Activated T-cell treated with anti-CD3 and anti-CD28 coated beads, Interleukin-2, amount 50 U/mL, for 24 hours (primary cell): ENCODE measurements at regions not wholly inside any gene's neighbourhood (a gene's known extent, or its start where the extent isn't known, plus 50 kb on each side); places are given as distances from the start of the nearest gene placed in this dataset.

Experiments used
- DNase-seq: peaks from one replicate; pipeline ENCODE4 v3.0.0-alpha.2; 2020
- H3K27ac Mint-ChIP-seq: 2 replicates; pipeline ENCODE4 v1.8.0; 2020; ENCODE audit warnings: mild to moderate bottlenecking, mixed read lengths
- H3K27me3 Mint-ChIP-seq: 2 replicates; pipeline ENCODE4 v1.8.0; 2020; ENCODE audit warnings: mixed read lengths
- H3K36me3 Mint-ChIP-seq: 2 replicates; pipeline ENCODE4 v1.8.0; 2020; ENCODE audit warnings: low read depth, mixed read lengths
- H3K4me1 Mint-ChIP-seq: 2 replicates; pipeline ENCODE4 v1.8.0; 2020; ENCODE audit warnings: low read depth, mixed read lengths
- H3K4me3 Mint-ChIP-seq: 2 replicates; pipeline ENCODE4 v1.8.0; 2020; ENCODE audit warnings: mild to moderate bottlenecking, moderate library complexity, mixed read lengths
- H3K9me3 Mint-ChIP-seq: 2 replicates; pipeline ENCODE4 v1.8.0; 2020; ENCODE audit warnings: mixed read lengths

DNA sequence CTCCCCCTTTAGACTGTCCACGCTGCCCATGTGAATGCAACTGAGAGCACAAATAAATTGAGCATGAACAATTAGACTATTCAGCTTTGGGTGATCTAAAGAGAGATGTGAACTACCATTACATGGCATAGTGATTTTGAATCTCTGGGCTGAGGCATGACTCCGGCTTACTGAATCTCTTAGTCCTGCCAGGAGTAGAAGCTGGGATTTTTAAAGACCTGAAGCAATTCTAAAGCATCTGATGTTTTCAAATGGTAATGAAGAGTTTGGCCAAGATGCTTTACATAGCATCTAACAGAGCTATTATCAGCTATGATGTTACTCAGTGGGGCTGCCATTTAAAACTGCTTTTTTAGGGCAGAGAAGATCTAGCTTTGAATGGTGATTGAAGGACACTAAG lies 1059.1 kb downstream of the SORCS3 start:
- H3K36me3 Mint-ChIP-seq, result no peaks in the 10 kb centered on the region
- DNase-seq, result no peak
- H3K9me3 Mint-ChIP-seq, result no peaks in the 10 kb centered on the region
- H3K4me1 Mint-ChIP-seq, result no peaks in the 10 kb centered on the region
- no peak overlapping the region for H3K4me3 Mint-ChIP-seq
- H3K27ac Mint-ChIP-seq, result no peak overlapping the region
- no peaks in the 10 kb centered on the region for H3K27me3 Mint-ChIP-seq

DNA sequence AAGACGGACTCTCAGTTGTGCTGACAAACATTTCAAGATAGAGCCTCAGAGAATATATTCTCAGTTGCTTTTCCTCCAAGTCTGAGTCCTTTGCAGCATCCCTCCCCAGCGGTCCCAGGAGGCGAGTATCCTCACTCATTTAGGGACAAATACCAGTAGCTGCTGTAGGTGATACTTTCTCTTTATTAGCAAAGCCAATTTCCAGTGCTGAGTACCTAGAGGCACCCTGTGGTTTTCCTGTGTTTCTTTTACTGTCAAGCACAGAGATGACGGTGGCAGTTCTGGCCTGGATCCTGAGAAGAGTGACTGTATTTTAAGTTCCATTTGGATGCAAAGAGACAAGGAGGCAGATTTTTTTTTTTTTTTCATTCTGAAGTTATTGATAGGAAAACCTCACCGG lies 1058.4 kb downstream of the SORCS3 start:
- no peaks in the 10 kb centered on the region for H3K4me1 Mint-ChIP-seq
- DNase-seq, result no peak
- H3K4me3 Mint-ChIP-seq, result no peak overlapping the region
- no peaks in the 10 kb centered on the region for H3K27me3 Mint-ChIP-seq
- H3K36me3 Mint-ChIP-seq, result no peaks in the 10 kb centered on the region
- no peaks in the 10 kb centered on the region for H3K9me3 Mint-ChIP-seq
- no peak overlapping the region for H3K27ac Mint-ChIP-seq

DNA sequence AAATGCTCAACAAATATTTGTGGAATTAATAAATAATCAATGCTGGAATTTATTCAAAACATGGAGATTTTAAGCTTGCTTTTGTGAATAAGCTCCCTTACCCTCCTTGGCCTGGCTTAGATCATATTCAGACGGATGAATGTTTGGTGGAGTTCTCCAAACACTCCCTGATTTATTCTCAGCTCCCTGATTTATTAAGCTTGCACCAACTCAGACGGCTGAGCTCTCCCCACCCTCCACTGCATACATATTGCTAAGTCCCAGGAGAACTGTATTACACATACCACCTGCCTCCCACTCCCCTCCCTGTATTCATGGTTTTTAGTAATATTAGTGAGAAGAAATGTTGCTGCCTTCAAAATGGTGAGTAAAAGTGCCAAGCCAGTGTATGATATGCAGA lies 1057.5 kb downstream of the SORCS3 start:
- Mint-ChIP-seq H3K36me3 (no peaks in the 10 kb centered on the region), H3K27me3 (no peaks in the 10 kb centered on the region), H3K27ac (no peak overlapping the region), H3K4me3 (no peak overlapping the region), H3K9me3 (no peaks in the 10 kb centered on the region), H3K4me1 (no peaks in the 10 kb centered on the region)
- DNase-seq, result no peak

DNA sequence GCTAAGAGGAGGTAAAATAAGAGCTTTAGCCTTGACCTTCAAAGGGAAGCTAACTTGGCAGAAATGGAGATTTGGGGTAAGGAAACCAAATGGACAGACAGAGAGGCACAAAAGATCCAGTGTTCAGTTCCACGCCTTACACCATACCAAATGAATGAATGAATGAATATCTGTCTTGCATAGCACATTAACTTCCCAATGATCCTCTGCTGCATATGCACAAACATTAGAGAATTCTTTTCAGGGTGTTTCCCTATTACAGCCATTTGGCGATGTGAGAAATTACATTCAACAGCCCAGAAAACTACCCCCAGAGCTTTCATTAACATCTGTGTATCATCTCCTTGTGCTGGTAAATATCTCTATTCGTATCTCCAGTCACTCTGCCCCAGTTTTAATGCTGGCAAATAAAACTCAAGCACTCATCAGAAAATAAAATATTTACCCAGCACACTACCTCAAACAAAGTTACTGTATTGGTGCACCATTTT lies 1056.2 kb downstream of the SORCS3 start:
- Mint-ChIP-seq H3K9me3 (no peaks in the 10 kb centered on the region), H3K27ac (no peak overlapping the region), H3K36me3 (no peaks in the 10 kb centered on the region), H3K4me1 (no peaks in the 10 kb centered on the region), H3K27me3 (no peaks in the 10 kb centered on the region), H3K4me3 (no peak overlapping the region)
- DNase-seq, result no peak

DNA sequence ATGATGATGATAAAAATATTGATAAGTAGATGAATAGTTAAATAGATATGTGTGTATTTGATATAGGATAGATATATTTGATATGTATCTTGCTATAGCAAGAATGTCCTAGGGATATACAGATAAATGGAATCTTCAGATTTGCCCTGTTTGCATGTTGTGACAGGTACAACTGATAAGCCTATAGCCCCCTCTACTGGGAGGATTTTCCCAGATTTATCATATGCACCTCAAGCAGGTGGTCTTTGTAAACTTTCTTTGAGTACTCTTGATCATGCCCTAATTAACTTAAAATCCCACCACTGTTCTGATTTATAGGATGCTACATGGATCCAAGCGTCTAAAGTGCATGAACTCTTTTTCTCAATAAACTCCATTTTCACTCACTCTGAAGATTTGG lies 1050.7 kb downstream of the SORCS3 start:
- H3K27ac Mint-ChIP-seq, result no peak overlapping the region
- no peaks in the 10 kb centered on the region for H3K36me3 Mint-ChIP-seq
- H3K27me3 Mint-ChIP-seq, result no peaks in the 10 kb centered on the region
- no peak for DNase-seq
- H3K4me1 Mint-ChIP-seq, result no peaks in the 10 kb centered on the region
- H3K4me3 Mint-ChIP-seq, result no peak overlapping the region
- H3K9me3 Mint-ChIP-seq, result no peaks in the 10 kb centered on the region

DNA sequence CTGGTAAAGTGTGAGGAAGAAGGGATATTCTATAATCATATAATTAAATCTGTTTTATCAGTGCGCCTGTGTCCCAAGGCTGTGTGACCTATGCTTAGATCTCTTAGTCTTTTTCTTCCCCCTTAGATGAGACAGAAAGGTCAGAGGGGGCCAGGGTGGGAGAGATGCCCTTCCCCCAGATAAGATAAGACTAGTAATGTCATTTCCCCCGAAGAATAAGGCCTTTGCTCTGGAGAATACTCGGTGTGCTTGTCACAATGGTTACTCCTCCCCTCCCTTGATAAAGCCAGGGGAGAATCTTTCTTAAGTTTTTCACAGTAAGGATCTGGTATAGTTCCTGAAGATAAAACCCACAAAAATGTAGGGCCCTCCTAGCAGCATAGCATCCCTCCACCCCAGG lies 1041.8 kb downstream of the SORCS3 start:
- no peak for DNase-seq
- Mint-ChIP-seq H3K9me3 (peaks cover 7% of the 10 kb centered on the region), H3K4me3 (no peak overlapping the region), H3K4me1 (no peaks in the 10 kb centered on the region), H3K27me3 (no peaks in the 10 kb centered on the region), H3K27ac (no peak overlapping the region), H3K36me3 (no peaks in the 10 kb centered on the region)

DNA sequence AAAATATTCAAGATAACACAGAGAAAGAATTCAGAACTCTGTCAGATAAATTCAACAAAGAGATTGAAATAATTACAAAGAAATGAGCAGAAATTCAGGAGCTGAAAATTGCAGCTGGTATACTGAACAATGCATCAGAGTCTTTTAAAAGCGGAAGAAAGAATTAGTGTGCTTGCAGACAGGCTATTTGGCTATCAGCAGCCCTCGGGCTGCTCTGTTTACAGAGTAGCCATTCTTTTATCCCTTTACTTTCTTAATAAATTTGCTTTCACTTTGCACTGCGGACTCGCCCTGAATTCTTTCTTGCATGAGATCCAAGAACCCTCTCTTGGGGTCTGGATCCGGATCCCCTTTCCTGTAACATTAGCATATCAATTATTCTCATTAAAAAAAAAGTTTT lies 1040.0 kb downstream of the SORCS3 start:
- no peaks in the 10 kb centered on the region for H3K27me3 Mint-ChIP-seq
- H3K9me3 Mint-ChIP-seq, result peaks cover 8% of the 10 kb centered on the region

DNA sequence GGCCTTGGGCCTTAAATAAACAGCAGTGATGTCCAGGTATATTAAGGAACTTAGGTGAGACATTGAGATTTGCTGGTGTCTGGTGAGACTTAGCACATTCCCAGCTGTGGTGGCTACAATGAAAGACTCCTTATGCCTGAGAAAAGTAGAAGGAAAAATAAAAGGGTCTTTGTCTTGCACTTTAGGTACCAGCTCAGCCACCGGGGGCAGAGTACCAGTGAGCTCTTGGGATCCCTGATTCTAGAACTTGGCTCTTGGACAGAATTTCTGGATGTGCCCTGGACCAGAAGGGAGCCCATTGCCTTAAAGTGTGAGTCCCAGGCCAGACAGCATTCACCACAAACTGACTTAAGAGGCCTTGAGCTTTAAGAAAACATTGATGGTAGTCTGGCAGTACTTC lies 1038.7 kb downstream of the SORCS3 start:
- Mint-ChIP-seq H3K9me3 (peaks cover 13% of the 10 kb centered on the region), H3K27ac (no peak overlapping the region), H3K27me3 (no peaks in the 10 kb centered on the region), H3K4me3 (no peak overlapping the region), H3K4me1 (no peaks in the 10 kb centered on the region), H3K36me3 (no peaks in the 10 kb centered on the region)
- DNase-seq, result no peak

More for the DNA sequence above, 1040.0 kb downstream of the SORCS3 start:
- Mint-ChIP-seq H3K4me3 (no peak overlapping the region), H3K36me3 (no peaks in the 10 kb centered on the region), H3K4me1 (no peaks in the 10 kb centered on the region), H3K27ac (no peak overlapping the region)
- DNase-seq, result no peak

DNA sequence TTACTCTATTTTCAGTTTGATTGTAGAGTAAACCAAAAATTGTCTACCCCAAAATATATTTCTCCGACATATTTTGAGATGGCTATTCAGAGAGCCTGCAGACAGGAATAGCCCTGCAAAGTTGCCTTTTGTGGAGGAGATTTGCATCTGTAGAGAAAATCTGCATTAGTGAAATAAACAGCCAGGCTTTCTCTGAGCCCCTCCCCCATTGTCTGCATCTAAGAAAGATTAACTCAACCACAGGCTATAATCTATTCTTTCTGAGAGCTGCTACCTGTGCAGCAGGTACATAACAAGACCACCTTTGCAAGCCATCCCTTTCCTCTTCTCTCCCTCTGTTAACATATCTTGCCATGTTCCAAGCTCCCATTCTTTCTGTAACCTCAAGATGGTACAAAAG lies 1034.2 kb downstream of the SORCS3 start:
- no peak overlapping the region for H3K4me3 Mint-ChIP-seq
- H3K9me3 Mint-ChIP-seq, result peaks cover 28% of the 10 kb centered on the region
- no peaks in the 10 kb centered on the region for H3K4me1 Mint-ChIP-seq
- DNase-seq, result no peak
- no peak overlapping the region for H3K27ac Mint-ChIP-seq
- no peaks in the 10 kb centered on the region for H3K27me3 Mint-ChIP-seq
- no peaks in the 10 kb centered on the region for H3K36me3 Mint-ChIP-seq

DNA sequence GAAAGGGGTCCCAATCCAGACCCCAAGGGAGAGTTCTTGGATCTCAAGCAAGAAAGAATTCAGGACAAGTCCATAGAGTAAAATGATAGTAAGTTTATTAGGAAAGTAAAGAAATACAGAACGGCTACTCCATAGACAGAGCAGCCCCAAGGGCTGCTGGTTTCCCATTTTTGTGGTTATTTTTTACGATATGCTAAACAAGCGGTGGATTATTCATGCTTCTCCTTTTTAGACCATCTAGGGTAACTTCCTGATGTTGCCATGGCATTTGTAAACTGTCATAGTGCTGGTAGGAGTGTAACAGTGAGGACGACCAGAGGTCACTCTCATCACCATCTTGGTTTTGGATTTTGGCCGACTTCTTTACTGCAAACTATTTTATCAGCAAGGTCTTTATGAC lies 1033.4 kb downstream of the SORCS3 start:
- no peaks in the 10 kb centered on the region for H3K4me1 Mint-ChIP-seq
- no peak overlapping the region for H3K27ac Mint-ChIP-seq
- H3K4me3 Mint-ChIP-seq, result no peak overlapping the region
- DNase-seq, result no peak
- H3K36me3 Mint-ChIP-seq, result no peaks in the 10 kb centered on the region
- H3K9me3 Mint-ChIP-seq, result peaks cover 28% of the 10 kb centered on the region
- no peaks in the 10 kb centered on the region for H3K27me3 Mint-ChIP-seq

DNA sequence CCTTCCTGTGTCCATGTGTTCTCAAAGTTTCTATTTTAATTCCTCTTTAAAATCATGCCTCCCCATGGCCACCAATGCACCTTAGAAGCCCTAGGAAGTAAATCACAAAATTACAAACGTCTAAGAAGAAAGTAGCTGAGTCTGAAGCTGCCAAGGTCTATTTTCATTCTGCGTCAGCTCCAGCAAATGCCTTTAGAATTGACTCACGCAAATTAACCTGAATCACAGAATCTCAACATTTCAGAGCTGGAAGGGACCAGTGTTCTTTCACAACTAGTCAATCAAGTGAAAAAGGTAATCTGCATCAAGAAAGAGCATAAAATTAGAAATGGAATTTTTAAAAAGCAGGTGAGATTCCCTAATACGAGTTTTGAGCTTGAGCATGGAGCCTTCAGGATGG lies 1017.6 kb downstream of the SORCS3 start:
- H3K9me3 Mint-ChIP-seq, result no peaks in the 10 kb centered on the region
- no peak overlapping the region for H3K27ac Mint-ChIP-seq
- DNase-seq, result no peak
- no peaks in the 10 kb centered on the region for H3K27me3 Mint-ChIP-seq
- H3K4me3 Mint-ChIP-seq, result no peak overlapping the region
- H3K36me3 Mint-ChIP-seq, result no peaks in the 10 kb centered on the region
- H3K4me1 Mint-ChIP-seq, result no peaks in the 10 kb centered on the region

DNA sequence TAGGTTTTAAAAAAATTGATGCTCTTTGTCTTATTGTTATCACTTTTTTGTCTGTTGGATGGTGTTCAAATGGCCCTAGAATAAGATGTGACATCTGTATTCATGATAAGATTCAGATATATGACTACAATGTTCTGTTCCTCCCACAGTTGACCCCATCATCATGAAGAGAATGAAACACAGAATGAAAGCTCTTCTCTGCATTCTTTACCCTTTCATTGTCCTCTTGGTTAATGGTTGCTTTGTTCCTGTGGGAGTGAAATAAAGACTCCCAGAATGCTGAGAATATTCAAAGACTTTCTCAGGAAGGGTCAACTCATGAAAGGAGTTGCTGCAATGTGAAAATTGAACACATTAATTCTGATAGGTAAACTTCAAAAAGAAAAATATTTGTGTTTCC lies 1015.8 kb downstream of the SORCS3 start:
- Mint-ChIP-seq H3K9me3 (peaks cover 2% of the 10 kb centered on the region), H3K27me3 (no peaks in the 10 kb centered on the region), H3K36me3 (no peaks in the 10 kb centered on the region), H3K4me1 (no peaks in the 10 kb centered on the region), H3K4me3 (no peak overlapping the region), H3K27ac (no peak overlapping the region)
- no peak for DNase-seq

DNA sequence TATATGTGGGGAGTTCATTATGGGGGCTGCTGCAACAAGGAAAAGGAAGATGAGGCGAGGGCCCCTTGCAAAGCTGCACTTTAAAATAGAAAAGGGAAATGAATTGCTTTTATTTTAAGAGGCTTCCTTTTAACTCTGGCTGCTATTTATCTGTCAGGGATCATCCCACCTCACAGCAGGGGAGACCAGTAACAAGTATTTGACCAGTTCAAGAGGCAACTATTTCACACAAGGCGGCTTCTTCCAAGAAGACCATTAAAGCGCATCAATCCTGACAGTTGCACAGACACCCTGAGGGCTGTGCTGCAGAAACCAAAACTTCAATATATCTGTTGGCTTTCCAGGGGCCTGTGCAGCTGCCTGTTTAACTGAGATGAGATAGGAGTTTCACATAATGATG lies 1009.2 kb downstream of the SORCS3 start:
- no peak for DNase-seq
- Mint-ChIP-seq H3K27ac (no peak overlapping the region), H3K9me3 (peaks cover 3% of the 10 kb centered on the region), H3K36me3 (no peaks in the 10 kb centered on the region), H3K27me3 (no peaks in the 10 kb centered on the region), H3K4me3 (no peak overlapping the region), H3K4me1 (no peaks in the 10 kb centered on the region)

DNA sequence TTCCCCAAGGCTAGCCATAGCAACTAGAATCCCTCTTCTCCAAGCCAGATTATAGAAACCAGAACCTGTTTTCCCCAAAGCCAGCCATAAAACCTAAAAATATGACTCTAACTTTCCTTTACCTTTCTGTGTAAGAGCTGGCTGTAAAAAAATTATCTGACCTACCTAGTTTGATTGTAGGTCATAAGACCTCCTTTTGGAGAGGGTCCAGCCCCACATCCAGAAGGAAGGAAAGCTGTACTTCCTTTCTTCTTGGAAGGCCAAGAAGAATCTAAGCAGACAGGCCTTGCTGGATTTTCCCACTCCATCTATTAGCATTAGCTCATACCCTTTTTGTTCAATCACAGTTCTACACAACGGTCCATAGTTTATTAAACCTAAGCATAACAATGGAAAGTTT lies 1006.3 kb downstream of the SORCS3 start:
- H3K4me1 Mint-ChIP-seq, result no peaks in the 10 kb centered on the region
- H3K9me3 Mint-ChIP-seq, result peaks cover 2% of the 10 kb centered on the region
- no peaks in the 10 kb centered on the region for H3K27me3 Mint-ChIP-seq
- no peak for DNase-seq
- H3K4me3 Mint-ChIP-seq, result no peak overlapping the region
- H3K27ac Mint-ChIP-seq, result no peak overlapping the region
- H3K36me3 Mint-ChIP-seq, result no peaks in the 10 kb centered on the region

DNA sequence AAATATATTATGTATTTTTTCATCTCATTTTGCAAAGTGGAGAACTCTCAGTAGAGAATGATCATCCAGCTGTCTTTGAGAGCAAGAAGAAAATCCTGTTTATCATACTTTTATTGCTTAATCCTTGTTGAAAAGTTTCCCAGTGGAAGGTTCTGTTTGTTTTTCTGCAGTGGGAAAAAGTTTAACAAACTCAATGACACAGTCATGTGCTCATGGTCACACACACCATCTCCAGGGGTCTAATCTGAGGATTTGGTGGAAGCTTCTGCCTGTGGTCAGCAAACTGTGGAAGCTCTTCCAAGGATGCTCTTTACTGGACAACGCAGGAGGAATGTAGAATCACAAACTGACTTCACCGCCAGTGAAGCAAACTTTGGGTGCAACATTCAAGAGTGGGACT lies 1003.9 kb downstream of the SORCS3 start:
- Mint-ChIP-seq H3K4me1 (no peaks in the 10 kb centered on the region), H3K36me3 (no peaks in the 10 kb centered on the region), H3K4me3 (no peak overlapping the region), H3K9me3 (peaks cover 2% of the 10 kb centered on the region), H3K27me3 (no peaks in the 10 kb centered on the region), H3K27ac (no peak overlapping the region)
- DNase-seq, result no peak

DNA sequence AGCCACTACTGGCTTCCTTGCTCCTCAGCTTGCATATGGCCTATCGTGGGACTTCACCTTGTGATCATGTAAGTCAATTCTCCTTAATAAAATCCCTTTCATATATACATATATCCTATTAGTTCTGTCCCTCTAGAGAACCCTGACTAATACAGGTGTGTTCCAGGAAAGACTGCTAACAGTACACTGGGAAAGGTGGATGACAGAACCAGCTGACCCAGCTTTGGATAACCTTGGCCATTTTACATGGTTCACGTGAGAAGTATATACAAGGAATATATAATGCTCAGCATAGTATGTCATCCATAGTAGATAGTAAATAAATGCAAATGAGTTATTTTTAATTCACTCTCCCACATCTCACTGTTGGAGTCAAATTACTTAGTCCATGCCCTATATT lies 1003.5 kb downstream of the SORCS3 start:
- Mint-ChIP-seq H3K4me3 (no peak overlapping the region), H3K27ac (no peak overlapping the region), H3K36me3 (no peaks in the 10 kb centered on the region), H3K27me3 (no peaks in the 10 kb centered on the region), H3K9me3 (peaks cover 2% of the 10 kb centered on the region), H3K4me1 (no peaks in the 10 kb centered on the region)
- DNase-seq, result no peak
